ENCODE measurements at regions not wholly inside any gene's neighbourhood (a gene's known extent, or its start where the extent isn't known, plus 50 kb on each side); places are given as distances from the start of the nearest gene placed in this dataset.

DNA sequence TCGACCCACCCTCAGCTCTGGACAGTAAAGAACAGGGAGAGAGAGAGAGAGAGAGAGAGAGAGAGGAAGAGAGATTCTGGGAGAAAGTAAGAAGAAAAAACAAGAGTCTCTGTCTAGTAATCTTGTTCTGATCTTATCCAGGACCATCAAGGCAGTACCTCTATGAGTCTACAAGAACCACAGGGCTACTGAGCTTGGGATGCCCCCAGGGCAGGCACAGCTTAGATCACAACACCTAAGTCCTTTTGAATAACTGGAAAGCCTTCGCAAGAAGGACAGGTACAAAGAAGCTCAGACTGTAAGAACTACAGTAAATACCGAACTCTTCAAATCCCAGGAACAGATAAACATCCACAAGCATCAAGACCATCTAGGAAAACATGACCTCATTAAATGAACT lies 51.4 kb upstream of the SGPP2 start:
- TF ChIP-seq, protein P1, sequence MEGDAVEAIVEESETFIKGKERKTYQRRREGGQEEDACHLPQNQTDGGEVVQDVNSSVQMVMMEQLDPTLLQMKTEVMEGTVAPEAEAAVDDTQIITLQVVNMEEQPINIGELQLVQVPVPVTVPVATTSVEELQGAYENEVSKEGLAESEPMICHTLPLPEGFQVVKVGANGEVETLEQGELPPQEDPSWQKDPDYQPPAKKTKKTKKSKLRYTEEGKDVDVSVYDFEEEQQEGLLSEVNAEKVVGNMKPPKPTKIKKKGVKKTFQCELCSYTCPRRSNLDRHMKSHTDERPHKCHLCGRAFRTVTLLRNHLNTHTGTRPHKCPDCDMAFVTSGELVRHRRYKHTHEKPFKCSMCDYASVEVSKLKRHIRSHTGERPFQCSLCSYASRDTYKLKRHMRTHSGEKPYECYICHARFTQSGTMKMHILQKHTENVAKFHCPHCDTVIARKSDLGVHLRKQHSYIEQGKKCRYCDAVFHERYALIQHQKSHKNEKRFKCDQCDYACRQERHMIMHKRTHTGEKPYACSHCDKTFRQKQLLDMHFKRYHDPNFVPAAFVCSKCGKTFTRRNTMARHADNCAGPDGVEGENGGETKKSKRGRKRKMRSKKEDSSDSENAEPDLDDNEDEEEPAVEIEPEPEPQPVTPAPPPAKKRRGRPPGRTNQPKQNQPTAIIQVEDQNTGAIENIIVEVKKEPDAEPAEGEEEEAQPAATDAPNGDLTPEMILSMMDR (IDR thresholded peaks at IDR 0.05) = no peak
- no peak for TF ChIP-seq EP300 (IDR thresholded peaks at IDR 0.05)
- TF ChIP-seq POLR2A (IDR thresholded peaks at IDR 0.05) = no peak
- no peak overlapping the region for H3K27ac ChIP-seq
- H3K4me3 ChIP-seq = no peak overlapping the region
- H3K36me3 ChIP-seq = no peaks in the 10 kb centered on the region
- 64 to 81% methylated on average over 3 of the region's 3 CpGs for WGBS, 2 donors
- H3K27me3 ChIP-seq = no peaks in the 10 kb centered on the region
- DNase-seq (ENCODE audit: low spot score in 2 of 2) = no peak
- H3K9me3 ChIP-seq = peaks cover 0 to 46% (median 0%) of the 10 kb centered on the region in 4 donors
- no peaks in the 10 kb centered on the region for H3K4me1 ChIP-seq
